ENCODE measurements at regions not wholly inside any gene's neighbourhood (a gene's known extent, or its start where the extent isn't known, plus 50 kb on each side); places are given as distances from the start of the nearest gene placed in this dataset.
"Not testable (repeated sequence)": the region's sequence is repeated elsewhere in the genome, so short reads cannot be mapped to it uniquely, and the experiment has no call there.

GRCh38 chr7:106462914-106463482 is 178.2 kb upstream of the NAMPT start:
- ChIA-PET POLR2A (interaction anchor here (1.1 to 1.7 kb wide), 2 partner anchors 177 to 178 kb away, joined by 4 to 5 read pairs; partner anchors contain the start of gene NAMPT), CTCF (interaction anchor here (0.8 to 6.4 kb wide), 4 partner anchors 38 to 285 kb away, joined by 3 to 55 read pairs (median 6); partner anchors contain the start of gene NAMPT)

GRCh38 chr7:106462365-106462859 is 177.6 kb upstream of the NAMPT start:
- POLR2A ChIA-PET = interaction anchor here (1.1 to 1.7 kb wide), 2 partner anchors 176 to 178 kb away, joined by 4 to 5 read pairs; partner anchors contain the start of gene NAMPT
- CTCF ChIA-PET = interaction anchor here (0.8 to 6.4 kb wide), 4 partner anchors 37 to 284 kb away, joined by 3 to 55 read pairs (median 6); partner anchors contain the start of gene NAMPT

- POLR2A ChIA-PET = interaction anchor here (0.6 to 0.7 kb wide), 2 partner anchors 55 to 283 kb away, joined by 3 to 9 read pairs; no protein-coding TSS in a partner anchor
- CTCF ChIA-PET = interaction anchor here (6.4 kb wide), 1 partner anchor 283 kb away, joined by 55 read pairs; no protein-coding TSS in a partner anchor
Observed at GRCh38 chr7:106460792-106461254, 176.0 kb upstream of the NAMPT start.

DNA sequence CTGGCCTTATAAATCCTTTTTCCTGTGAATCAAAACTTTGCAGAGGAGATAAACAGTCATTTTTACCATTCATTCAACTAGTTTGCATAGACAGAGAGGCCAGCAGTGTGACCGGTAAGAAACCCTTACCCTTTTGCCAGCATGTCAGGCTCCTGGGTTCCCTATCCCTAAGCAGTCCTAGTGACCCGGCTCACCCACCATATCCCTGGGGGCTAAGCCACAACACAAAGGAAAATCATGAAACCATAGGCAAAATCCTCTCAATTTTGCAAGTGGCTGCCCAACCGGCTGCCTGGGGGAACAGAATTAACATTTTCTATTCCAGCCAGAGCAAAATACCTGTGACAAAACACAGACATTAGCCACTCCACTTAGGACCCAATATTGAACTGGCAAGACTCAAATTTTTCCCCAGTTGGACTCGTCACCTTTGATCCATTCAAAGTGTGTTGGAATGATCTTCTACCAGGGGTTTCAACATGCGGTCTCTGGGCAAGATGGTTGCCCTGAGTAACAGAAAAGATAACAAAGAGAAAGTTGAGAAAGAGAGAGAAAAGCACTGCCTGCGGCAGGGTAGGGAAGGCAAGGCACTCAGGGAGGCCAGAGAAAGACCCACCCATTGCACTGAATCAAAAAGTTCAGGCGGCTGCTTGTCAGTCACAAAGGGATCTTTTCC is 174.8 kb upstream of the NAMPT start:
- POLR2A ChIA-PET = no interaction called here
- CTCF ChIA-PET = no interaction called here

- CTCF ChIA-PET = no interaction called here
- POLR2A ChIA-PET = interaction anchor here (0.7 kb wide), 1 partner anchor 197 kb away, joined by 3 read pairs; no protein-coding TSS in a partner anchor
Observed at GRCh38 chr7:106457678-106458077, 172.9 kb upstream of the NAMPT start.

DNA sequence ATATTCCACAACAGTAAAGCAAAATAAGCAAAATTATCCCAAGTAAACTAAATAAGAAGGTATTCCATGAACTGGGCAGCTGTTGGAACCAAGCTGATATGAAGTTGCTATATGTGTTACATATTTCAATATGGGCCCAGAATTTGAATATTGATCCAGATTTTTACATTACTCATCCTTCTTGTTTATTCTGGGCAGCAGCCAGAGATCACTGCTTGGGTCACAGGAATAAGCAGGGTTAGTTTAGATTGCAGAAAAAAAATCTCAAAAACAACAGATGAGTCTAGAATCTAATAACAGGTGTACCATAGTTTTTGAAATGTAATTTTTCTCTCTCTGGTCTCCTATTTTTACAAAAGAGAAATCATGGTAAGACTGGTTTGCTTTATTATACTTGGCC is 171.5 kb upstream of the NAMPT start:
- ChIA-PET CTCF (no interaction called here), POLR2A (no interaction called here)

- CTCF ChIA-PET = interaction anchor here (1.7 kb wide), 1 partner anchor 276 kb away, joined by 5 read pairs; no protein-coding TSS in a partner anchor
Observed at GRCh38 chr7:106452031-106452851, 167.5 kb upstream of the NAMPT start.

GRCh38 chr7:106451171-106451570 is 166.4 kb upstream of the NAMPT start:
- ChIA-PET POLR2A (no interaction called here), CTCF (interaction anchor here (1.7 kb wide), 1 partner anchor 275 kb away, joined by 5 read pairs; no protein-coding TSS in a partner anchor)

More at GRCh38 chr7:106452031-106452851, 167.5 kb upstream of the NAMPT start:
- POLR2A ChIA-PET = no interaction called here

GRCh38 chr7:106450716-106451115 is 165.9 kb upstream of the NAMPT start:
- ChIA-PET POLR2A (no interaction called here), CTCF (interaction anchor here (1.7 kb wide), 1 partner anchor 275 kb away, joined by 5 read pairs; no protein-coding TSS in a partner anchor)

DNA sequence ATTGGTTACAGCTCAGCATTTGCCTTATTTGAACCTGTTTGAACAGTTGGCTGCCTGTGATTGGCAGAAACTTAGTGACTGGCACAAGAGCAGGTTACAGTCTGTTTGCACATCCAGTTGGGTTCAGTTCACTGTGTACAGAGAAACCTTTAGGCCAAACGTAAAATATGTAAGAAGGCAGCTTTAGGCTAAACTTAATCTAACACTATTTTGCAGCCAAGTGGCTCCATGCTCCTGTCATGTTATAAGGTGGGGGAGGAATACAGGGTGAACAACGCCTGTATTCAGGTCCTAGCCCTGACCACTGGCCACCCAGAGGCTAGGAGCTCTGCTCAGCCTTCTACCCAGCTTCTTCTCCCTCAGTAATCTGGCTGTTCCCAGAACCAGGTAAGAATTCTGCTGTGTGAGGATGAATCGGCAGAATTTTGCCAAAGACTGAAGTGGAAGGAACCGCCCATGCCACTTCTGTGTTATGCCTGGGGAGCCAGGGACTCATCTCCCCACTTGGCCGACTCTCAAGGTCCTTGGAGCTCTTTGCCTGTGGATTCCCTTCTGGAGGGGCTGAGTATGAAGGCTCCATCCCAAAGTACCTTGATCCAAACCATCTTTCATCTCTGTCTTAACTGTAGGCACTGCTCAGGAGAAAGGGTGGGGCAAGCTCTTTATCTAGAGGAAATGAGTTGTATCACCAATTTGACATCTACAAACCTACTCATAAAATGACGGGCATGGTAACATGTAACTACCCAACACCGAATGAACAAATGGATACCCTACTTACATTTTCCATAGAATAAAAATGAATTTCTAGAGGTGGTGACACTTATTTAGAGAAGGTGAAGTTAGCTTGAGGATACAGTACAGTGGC is 164.4 kb upstream of the NAMPT start:
- POLR2A ChIA-PET = no interaction called here

GRCh38 chr7:106448346-106448991 is 163.7 kb upstream of the NAMPT start:
- CTCF ChIA-PET = interaction anchor here (1.7 kb wide), 1 partner anchor 272 kb away, joined by 4 read pairs; no protein-coding TSS in a partner anchor
- POLR2A ChIA-PET = interaction anchor here (0.9 kb wide), 1 partner anchor 163 kb away, joined by 3 read pairs; no protein-coding TSS in a partner anchor

More for the DNA sequence above, 164.4 kb upstream of the NAMPT start:
- CTCF ChIA-PET = interaction anchor here (1.7 kb wide), 1 partner anchor 273 kb away, joined by 4 read pairs; no protein-coding TSS in a partner anchor

DNA sequence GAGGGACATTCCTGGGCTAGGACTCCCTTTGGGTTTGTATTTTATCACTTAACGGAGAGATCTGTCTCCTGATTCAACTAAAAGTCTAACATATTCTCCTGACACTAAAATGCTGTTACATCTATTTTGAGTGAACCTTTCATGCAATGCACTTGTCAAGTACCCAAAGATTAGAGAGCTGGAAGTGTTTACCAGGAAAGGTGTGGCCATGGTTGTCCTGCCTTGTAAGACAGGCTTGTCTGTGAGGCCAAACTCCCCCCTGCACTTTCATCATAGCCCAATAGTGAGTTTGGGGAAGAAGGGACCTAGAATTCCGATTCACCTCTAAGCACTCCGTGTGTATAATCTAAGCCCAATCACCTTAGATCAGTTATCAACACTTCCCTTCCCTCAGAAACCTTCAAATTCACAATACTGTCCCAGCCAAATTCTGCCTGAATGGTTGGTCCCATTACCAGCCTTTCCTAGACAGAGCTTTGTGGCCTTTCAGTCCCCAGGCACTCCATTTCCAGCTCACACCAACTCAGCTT is 162.6 kb upstream of the NAMPT start:
- ChIA-PET POLR2A (interaction anchor here (0.9 kb wide), 1 partner anchor 162 kb away, joined by 3 read pairs; no protein-coding TSS in a partner anchor), CTCF (interaction anchor here (1.7 kb wide), 1 partner anchor 271 kb away, joined by 4 read pairs; no protein-coding TSS in a partner anchor)

- POLR2A ChIA-PET = interaction anchor here (0.6 kb wide), 1 partner anchor 424 kb away, joined by 3 read pairs; no protein-coding TSS in a partner anchor
- CTCF ChIA-PET = not testable (repeated sequence)
Observed at GRCh38 chr7:106445366-106445765, 160.6 kb upstream of the NAMPT start.

DNA sequence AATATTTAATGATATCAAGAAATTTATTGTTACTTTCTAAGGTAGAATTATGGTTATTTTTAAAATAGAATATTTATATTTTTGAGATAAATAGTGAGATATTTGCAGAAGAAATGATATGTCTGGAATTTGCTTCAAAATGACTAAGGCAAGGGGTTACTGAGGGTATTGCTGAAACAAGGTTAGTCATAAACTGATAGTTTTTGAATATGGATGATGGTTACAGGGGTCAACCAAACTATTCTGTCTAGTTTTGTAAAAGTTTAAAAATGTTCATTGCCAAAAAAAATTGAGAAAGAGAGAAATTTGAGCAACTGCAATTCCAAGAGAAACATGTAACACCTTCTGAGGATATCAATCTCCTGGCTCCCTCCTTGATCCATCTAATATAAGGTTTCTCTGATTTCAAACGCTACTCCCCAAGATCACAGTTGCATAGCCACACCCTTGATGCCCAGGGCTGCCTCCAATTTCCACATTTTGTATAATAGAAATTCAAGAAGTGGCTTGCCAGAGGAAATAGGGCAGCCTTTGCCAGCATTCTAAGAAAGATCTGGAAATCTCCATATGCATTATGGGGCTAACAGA is 159.4 kb upstream of the NAMPT start:
- POLR2A ChIA-PET = no interaction called here
- CTCF ChIA-PET = no interaction called here

- POLR2A ChIA-PET = no interaction called here
- CTCF ChIA-PET = no interaction called here
Observed at GRCh38 chr7:106443156-106443555, 158.4 kb upstream of the NAMPT start.

- ChIA-PET CTCF (no interaction called here), POLR2A (no interaction called here)
Observed at GRCh38 chr7:106442476-106442875, 157.7 kb upstream of the NAMPT start.

GRCh38 chr7:106441343-106441742 is 156.6 kb upstream of the NAMPT start:
- CTCF ChIA-PET, POLR2A ChIA-PET: not testable (repeated sequence)
